ENCODE measurements at regions not wholly inside any gene's neighbourhood (a gene's known extent, or its start where the extent isn't known, plus 50 kb on each side); places are given as distances from the start of the nearest gene placed in this dataset.
"Not testable (repeated sequence)": the region's sequence is repeated elsewhere in the genome, so short reads cannot be mapped to it uniquely, and the experiment has no call there.

DNA sequence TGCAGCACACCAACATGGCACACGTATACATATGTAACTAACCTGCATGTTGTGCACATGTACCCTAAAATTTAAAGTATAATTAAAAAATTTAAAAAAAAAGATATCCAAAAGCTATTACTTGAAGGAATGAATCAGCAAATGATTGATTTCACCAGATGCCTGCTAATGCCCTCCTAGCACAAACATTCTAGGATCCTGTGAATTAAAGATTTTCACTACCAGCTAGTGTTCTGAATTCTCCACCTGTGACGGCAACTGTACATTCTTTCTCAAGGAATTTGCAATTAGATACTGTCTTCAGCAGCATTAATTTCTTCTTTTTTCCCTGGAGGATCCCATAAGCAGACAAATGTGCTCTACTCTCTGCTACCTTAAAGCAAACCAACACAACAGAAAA is 694.9 kb downstream of the NTRK3 start:
- Histone ChIP-seq H3K4me3 (no peak overlapping the region), H3K36me3 (replicated peaks) (no peaks in the 10 kb centered on the region), H3K9me3 (peaks cover 3% of the 10 kb centered on the region; the same call in 1 of the 2 replicates), H3K27me3 (ENCODE audit: low read depth) (no peaks in the 10 kb centered on the region), H3K4me1 (no peaks in the 10 kb centered on the region)
- in situ Hi-C loops (cut with MboI; ENCODE audit: low sequenced_read_pairs) = no loop called here
- no peak for DNase-seq (ENCODE audit: low spot score in 2 of 2)

DNA sequence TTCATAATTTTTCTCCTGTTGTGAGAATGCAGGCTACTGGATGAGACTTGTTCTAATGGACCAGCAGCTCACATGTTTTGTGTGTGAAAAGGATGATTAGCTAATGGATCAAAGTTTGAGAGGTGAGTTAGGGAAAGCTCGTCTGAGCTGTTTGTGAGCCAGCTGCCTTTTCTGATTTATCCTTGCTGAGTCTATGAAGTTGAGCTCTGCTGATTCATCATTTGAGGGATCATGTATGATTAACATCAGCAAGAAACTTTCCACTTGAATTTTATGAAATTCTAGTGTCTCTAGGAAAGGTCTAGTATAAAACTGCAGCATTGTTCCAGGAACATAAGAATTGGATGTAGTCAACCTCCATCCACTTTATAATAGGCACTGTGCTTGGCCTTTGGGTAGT is 698.7 kb downstream of the NTRK3 start:
- no peak overlapping the region for H3K4me3 ChIP-seq
- no peak for DNase-seq (ENCODE audit: low spot score in 2 of 2)
- H3K4me1 ChIP-seq = no peaks in the 10 kb centered on the region
- no peaks in the 10 kb centered on the region; the same call in 1 of the 2 replicates for H3K9me3 ChIP-seq
- H3K36me3 ChIP-seq (replicated peaks) = no peaks in the 10 kb centered on the region
- in situ Hi-C loops (cut with MboI; ENCODE audit: low sequenced_read_pairs) = no loop called here
- no peaks in the 10 kb centered on the region for H3K27me3 ChIP-seq (ENCODE audit: low read depth)

DNA sequence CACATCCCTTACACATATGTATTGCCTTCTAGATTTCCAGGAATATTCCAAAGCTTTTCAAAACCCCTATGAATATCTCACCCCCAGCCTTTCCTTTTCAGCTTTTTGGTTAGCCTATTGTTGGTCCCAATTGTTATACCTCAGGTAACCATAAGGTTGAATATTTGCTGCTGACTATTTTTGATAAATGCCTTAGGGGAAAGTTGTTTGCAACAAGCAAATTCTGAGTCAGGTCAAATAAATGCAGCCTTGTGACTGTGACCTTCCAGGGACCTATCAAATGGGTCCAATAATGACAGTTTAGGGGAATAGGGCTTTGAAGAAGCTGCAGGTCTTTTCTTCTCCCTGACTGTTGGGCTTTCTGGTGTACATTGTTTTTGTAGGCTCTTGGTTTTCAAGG is 699.7 kb downstream of the NTRK3 start:
- H3K27me3 ChIP-seq (ENCODE audit: low read depth) = no peaks in the 10 kb centered on the region
- no peaks in the 10 kb centered on the region for H3K4me1 ChIP-seq
- H3K4me3 ChIP-seq = no peak overlapping the region
- no peaks in the 10 kb centered on the region; the same call in 1 of the 2 replicates for H3K9me3 ChIP-seq
- DNase-seq (ENCODE audit: low spot score in 2 of 2) = no peak
- no peaks in the 10 kb centered on the region for H3K36me3 ChIP-seq (replicated peaks)
- in situ Hi-C loops (cut with MboI; ENCODE audit: low sequenced_read_pairs) = no loop called here

DNA sequence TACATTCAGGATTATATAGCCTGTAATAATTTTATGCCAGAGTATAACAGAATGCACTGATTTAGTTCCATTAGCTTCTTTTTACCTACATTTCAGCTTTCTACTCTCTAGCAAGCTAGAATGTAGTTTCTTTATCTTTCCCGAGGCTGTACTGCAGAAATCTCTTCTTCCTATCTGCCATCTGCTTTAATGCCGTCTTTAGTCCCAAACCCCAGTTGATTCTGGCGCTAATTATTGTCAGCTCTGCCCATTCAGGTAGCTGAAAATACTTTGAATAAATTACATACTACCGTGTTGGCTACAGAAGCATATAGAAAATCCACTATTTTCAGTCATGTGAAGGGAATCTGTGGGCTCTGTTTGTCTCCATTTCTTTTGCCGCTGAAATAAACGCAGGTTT is 706.7 kb downstream of the NTRK3 start:
- no peaks in the 10 kb centered on the region for H3K27me3 ChIP-seq (ENCODE audit: low read depth)
- in situ Hi-C loops (cut with MboI; ENCODE audit: low sequenced_read_pairs) = no loop called here
- peaks cover 4% of the 10 kb centered on the region for H3K9me3 ChIP-seq

DNA sequence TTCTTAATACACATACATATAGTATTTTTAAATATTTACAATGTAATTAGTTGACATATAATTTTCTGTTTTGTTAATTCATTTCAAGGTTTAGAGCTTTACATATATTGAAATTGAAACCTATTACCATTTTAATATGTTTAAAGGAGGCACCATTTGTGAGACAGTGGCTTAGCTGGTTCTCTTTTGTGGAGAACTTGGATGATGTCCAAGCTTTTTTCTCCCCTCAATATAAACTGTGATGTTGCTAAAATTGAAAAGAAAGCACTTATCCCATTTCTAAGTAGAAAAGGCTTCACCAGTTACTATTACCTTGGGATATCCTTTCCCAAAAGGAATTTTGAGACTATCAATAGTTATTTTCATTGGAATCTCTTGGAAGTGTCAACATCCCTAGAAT is 707.2 kb downstream of the NTRK3 start:
- no peaks in the 10 kb centered on the region for H3K27me3 ChIP-seq (ENCODE audit: low read depth)
- DNase-seq (ENCODE audit: low spot score in 2 of 2) = no peak
- in situ Hi-C loops (cut with MboI; ENCODE audit: low sequenced_read_pairs) = no loop called here
- no peaks in the 10 kb centered on the region for H3K4me1 ChIP-seq
- peaks cover 4% of the 10 kb centered on the region for H3K9me3 ChIP-seq
- H3K4me3 ChIP-seq = no peak overlapping the region
- no peaks in the 10 kb centered on the region for H3K36me3 ChIP-seq (replicated peaks)

More for the DNA sequence above, 706.7 kb downstream of the NTRK3 start:
- no peaks in the 10 kb centered on the region for H3K36me3 ChIP-seq (replicated peaks)
- no peak overlapping the region for H3K4me3 ChIP-seq
- DNase-seq (ENCODE audit: low spot score in 2 of 2) = no peak
- H3K4me1 ChIP-seq = no peaks in the 10 kb centered on the region

DNA sequence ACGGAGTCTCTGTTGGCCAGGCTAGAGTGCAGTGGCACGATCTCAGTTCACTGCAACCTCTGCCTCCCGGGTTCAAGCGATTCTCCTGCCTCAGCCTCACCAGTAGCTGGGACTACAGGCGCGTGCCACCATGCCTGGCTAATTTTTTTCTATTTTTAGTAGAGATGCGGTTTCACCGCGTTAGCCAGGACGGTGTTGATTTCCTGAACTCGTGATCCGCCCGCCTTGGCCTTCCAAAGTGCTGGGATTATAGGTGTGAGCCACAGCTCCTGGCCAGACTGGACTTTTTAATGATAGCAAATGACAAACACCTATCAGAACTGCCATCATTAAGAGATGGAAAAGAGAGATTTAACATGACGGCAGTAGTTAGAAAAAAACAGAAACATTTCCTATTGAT is 707.9 kb downstream of the NTRK3 start:
- in situ Hi-C loops (cut with MboI; ENCODE audit: low sequenced_read_pairs); H3K27me3 ChIP-seq (ENCODE audit: low read depth); DNase-seq (ENCODE audit: low spot score in 2 of 2); H3K9me3 ChIP-seq; H3K4me1 ChIP-seq; H3K4me3 ChIP-seq; H3K36me3 ChIP-seq (replicated peaks): not testable (repeated sequence)

DNA sequence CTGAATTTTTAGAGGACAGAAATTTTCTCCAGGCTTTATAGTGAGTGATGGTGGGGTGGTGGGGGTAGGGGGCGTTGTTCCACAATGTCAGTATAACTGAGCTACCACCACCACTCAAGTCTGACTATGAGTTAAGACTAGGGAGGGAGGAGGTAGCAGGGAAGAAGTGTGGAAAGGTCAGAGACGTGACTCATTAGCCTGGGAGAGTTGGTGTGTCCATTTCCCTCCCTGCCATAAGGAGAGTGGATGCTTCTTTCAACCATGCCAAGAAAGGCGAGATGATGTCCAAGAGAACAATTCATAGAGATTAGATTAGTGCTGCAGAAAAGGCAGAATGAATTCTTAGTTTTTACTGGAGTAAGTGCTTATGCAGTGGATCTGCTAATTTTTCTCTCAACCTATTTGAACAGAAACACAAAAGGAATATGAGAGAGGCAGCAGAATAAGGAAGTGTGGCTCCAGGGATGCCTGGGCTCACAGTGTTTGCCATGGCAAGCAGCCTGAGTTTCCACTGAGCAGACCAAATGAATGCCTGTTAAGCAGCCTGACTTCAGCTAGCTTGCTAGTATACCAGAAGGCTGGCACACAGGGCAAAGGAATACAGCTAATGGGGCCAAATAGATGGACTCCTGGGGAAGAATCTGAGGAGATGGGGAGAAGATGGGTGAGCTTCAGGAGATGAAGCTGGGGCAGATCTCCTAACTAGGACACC is 708.9 kb downstream of the NTRK3 start:
- Histone ChIP-seq H3K36me3 (replicated peaks) (no peaks in the 10 kb centered on the region), H3K9me3 (peaks cover 8% of the 10 kb centered on the region), H3K4me1 (no peaks in the 10 kb centered on the region), H3K4me3 (no peak overlapping the region), H3K27me3 (ENCODE audit: low read depth) (no peaks in the 10 kb centered on the region)
- in situ Hi-C loops (cut with MboI; ENCODE audit: low sequenced_read_pairs) = no loop called here
- no peak for DNase-seq (ENCODE audit: low spot score in 2 of 2)

DNA sequence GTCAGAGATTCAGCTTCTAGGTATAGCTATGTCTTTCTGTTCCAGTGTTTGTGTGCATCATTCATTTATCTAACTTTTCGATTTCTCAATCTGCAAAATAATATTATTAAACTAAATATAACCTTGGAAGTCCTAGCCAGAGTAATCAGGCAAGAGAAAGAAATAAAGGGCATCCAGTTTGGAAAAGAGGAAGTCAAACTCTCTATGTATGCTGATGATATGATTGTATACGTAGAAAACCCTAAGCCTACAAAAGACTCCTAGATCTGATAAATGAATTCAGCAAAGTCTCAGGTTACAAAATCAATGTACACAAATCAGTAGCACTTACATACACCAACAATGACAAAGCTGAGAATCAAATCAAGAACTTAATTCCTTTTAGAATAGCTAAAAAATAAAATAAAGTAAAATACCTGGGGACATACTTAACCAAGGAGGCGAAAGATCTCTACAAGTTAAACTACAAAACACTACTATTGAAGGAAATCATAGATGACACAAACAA is 718.2 kb downstream of the NTRK3 start:
- H3K36me3 ChIP-seq (replicated peaks) = no peaks in the 10 kb centered on the region
- H3K9me3 ChIP-seq = peaks cover 15% of the 10 kb centered on the region
- H3K4me3 ChIP-seq = no peak overlapping the region
- no peaks in the 10 kb centered on the region for H3K4me1 ChIP-seq
- DNase-seq (ENCODE audit: low spot score in 2 of 2) = no peak
- in situ Hi-C loops (cut with MboI; ENCODE audit: low sequenced_read_pairs) = no loop called here
- H3K27me3 ChIP-seq (ENCODE audit: low read depth) = no peaks in the 10 kb centered on the region

DNA sequence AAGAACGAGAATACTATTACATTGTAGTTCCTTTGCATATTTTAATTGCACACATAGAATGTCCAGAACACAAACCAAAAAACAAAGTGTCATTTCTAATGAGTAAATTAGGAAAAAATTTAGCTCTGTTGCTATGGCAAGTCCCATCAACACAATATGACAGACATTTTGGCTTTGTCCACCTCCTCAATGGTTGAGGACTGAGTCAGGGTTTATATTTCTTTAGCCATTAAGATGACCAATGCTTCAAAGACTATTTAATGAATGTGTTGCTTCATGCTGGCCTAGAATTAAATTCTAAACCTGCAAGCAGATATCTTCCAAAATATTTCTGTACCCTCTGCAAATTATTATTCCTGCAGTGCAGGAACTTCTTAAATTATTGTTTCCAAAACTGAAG is 719.2 kb downstream of the NTRK3 start:
- no peaks in the 10 kb centered on the region for H3K36me3 ChIP-seq (replicated peaks)
- H3K27me3 ChIP-seq (ENCODE audit: low read depth) = no peaks in the 10 kb centered on the region
- no peak for DNase-seq (ENCODE audit: low spot score in 2 of 2)
- in situ Hi-C loops (cut with MboI; ENCODE audit: low sequenced_read_pairs) = no loop called here
- no peaks in the 10 kb centered on the region for H3K4me1 ChIP-seq
- peaks cover 11% of the 10 kb centered on the region for H3K9me3 ChIP-seq
- no peak overlapping the region for H3K4me3 ChIP-seq

DNA sequence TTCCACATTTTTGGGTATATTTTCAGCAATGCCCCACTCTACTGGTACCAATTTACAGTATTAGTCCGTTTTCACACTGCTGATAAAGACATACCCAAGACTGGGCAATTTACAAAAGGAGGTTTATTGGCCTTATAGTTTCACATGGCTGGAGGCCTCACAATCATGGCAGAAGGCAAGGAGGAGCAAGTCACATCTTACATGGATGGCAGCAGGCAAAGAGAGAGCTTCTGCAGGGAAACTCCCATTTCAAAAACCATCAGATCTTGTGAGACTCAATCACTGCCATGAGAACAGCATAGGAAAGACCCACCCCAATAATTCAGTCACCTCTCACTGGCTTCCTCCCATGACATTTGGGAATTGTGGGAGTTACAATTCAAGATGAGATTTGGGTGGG is 722.9 kb downstream of the NTRK3 start:
- peaks cover 13% of the 10 kb centered on the region for H3K9me3 ChIP-seq
- DNase-seq (ENCODE audit: low spot score in 2 of 2); H3K4me1 ChIP-seq; in situ Hi-C loops (cut with MboI; ENCODE audit: low sequenced_read_pairs); H3K27me3 ChIP-seq (ENCODE audit: low read depth); H3K4me3 ChIP-seq; H3K36me3 ChIP-seq (replicated peaks): not testable (repeated sequence)

DNA sequence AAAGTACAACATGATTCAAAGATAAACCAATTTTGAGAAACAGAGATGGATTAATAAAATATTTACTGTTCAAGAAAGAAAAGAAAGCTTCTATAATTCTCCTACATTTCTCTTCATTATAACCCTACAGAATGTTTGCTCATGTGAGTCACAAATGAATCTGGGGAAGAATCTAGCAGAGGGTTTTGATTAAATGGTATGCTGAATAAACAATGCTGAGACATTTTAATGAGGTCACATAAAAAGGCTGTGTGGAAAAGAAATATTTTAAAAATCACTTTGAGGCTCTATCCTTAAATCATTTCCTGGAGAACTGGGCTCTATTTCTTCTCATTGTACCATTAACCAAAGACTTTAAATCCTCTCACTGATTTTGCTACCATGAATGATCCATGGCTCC is 727.7 kb downstream of the NTRK3 start:
- no peaks in the 10 kb centered on the region for H3K36me3 ChIP-seq (replicated peaks)
- H3K4me1 ChIP-seq = no peaks in the 10 kb centered on the region
- no peak for DNase-seq (ENCODE audit: low spot score in 2 of 2)
- no peaks in the 10 kb centered on the region for H3K27me3 ChIP-seq (ENCODE audit: low read depth)
- H3K9me3 ChIP-seq = peaks cover 10% of the 10 kb centered on the region
- in situ Hi-C loops (cut with MboI; ENCODE audit: low sequenced_read_pairs) = no loop called here
- H3K4me3 ChIP-seq = no peak overlapping the region

DNA sequence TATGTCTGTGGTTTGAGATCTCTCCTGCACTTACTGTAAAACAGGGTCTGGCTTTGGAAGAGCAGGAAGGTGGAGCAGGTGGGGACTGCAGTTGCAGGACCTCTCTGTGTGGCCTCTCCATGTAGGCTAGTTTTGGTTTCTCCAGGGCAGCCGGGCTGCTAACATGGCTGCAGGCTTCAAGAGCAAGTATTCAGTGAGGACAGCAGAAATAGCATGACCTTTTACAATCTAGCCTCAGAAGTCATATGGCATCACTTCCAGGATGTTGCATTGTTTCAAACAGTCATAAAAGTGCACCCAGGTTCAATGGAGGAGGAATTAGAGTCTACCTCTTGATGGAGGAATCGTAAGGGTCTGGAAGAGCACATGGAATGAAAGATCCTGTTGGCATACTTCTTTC is 728.7 kb downstream of the NTRK3 start:
- H3K27me3 ChIP-seq (ENCODE audit: low read depth) = no peaks in the 10 kb centered on the region
- H3K4me3 ChIP-seq = no peak overlapping the region
- H3K9me3 ChIP-seq = peaks cover 5% of the 10 kb centered on the region; the same call in 1 of the 2 replicates
- no peaks in the 10 kb centered on the region for H3K4me1 ChIP-seq
- in situ Hi-C loops (cut with MboI; ENCODE audit: low sequenced_read_pairs) = no loop called here
- H3K36me3 ChIP-seq (replicated peaks) = no peaks in the 10 kb centered on the region
- DNase-seq (ENCODE audit: low spot score in 2 of 2) = no peak

DNA sequence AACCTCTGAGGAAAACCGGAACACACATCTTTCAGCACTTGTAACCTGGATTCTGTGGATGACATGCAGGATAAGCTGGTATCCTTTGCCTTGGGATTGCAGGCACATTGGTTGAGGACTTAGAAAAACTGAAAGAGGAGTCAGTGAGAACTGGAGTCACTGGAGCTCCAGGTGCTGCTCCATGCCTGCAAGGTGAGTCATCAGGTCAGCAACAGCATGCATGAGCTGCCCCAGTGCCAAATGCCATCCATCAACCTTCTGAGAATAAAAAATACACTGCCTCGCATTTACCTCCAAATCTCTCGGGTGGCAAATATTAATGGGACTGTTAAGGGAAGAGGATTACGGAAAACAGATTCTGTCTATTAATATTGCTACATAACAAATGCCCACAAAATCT is 729.1 kb downstream of the NTRK3 start:
- Histone ChIP-seq H3K9me3 (peaks cover 5% of the 10 kb centered on the region; the same call in 1 of the 2 replicates), H3K4me1 (no peaks in the 10 kb centered on the region), H3K27me3 (ENCODE audit: low read depth) (no peaks in the 10 kb centered on the region), H3K4me3 (no peak overlapping the region), H3K36me3 (replicated peaks) (no peaks in the 10 kb centered on the region)
- in situ Hi-C loops (cut with MboI; ENCODE audit: low sequenced_read_pairs) = no loop called here
- no peak for DNase-seq (ENCODE audit: low spot score in 2 of 2)

DNA sequence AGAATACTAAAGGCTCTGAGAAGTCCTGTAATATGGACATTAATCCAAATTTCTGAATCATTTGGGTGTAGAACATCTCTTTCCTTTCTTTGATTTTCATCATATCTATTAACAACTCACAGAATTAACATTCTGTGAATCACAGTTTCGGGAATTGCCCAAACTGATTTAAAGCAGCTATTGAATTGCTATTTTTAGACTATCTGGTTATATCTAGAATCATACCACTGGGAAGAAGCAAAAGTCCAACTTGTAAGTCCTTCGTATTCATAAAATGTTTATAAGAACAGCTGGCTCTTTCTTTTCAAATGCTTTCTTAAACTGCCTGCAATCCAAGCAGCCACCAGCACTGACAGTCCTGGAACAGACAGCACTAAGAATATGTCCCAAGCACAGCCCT is 733.0 kb downstream of the NTRK3 start:
- Histone ChIP-seq H3K4me1 (no peaks in the 10 kb centered on the region), H3K4me3 (no peak overlapping the region), H3K27me3 (ENCODE audit: low read depth) (no peaks in the 10 kb centered on the region), H3K9me3 (no peaks in the 10 kb centered on the region; the same call in 1 of the 2 replicates), H3K36me3 (replicated peaks) (no peaks in the 10 kb centered on the region)
- DNase-seq (ENCODE audit: low spot score in 2 of 2) = no peak
- in situ Hi-C loops (cut with MboI; ENCODE audit: low sequenced_read_pairs) = no loop called here

DNA sequence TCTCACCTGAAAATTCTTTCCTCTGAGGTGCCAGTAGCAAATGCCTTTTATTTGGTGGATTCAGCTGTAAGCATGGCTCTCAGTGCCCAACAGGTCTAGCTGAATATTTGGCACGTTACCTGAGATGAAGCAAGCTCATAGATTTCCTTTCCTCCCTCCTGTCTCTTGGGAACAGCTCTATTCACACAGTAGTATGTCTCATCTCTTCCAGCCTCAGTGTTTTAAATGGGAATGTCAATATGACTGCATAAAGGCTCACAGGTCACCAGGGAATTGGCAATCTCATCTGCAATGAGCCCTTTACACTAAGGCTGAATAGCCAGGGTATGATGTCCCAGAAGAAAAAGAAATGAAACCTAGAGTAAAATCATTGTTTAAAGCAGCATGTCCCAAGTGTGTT is 733.5 kb downstream of the NTRK3 start:
- DNase-seq (ENCODE audit: low spot score in 2 of 2) = no peak
- no peak overlapping the region for H3K4me3 ChIP-seq
- H3K4me1 ChIP-seq = no peaks in the 10 kb centered on the region
- no peaks in the 10 kb centered on the region for H3K27me3 ChIP-seq (ENCODE audit: low read depth)
- no peaks in the 10 kb centered on the region for H3K36me3 ChIP-seq (replicated peaks)
- H3K9me3 ChIP-seq = peaks cover under 1% of the 10 kb centered on the region; the same call in 1 of the 2 replicates
- in situ Hi-C loops (cut with MboI; ENCODE audit: low sequenced_read_pairs) = no loop called here
